IMR-90 (cell line): ENCODE measurements at regions not wholly inside any gene's neighbourhood (a gene's known extent, or its start where the extent isn't known, plus 50 kb on each side); places are given as distances from the start of the nearest gene placed in this dataset.

ENCODE experiments used
- ATAC-seq: fragments of 200-7000 bp; cut with Tn5 transposase; 2 replicates; pipeline ENCODE4 v1.9.1; 2020; ENCODE audit warnings: low read depth, mild to moderate bottlenecking, moderate library complexity
- BruUV-seq: library from RNA; stranded (reverse); fragments of 400-500 nt; replicated peaks from 2 replicates; lab custom pipeline; 2021; lab: Mats Ljungman, UMichigan
- CTCF ChIA-PET: fragments of 300-600 bp; formaldehyde crosslinking; extraction: SDS; loops from one replicate; lab custom pipeline; 2021; ENCODE audit warnings: antibody characterized with exemption; lab: Yijun Ruan, JAX
- POLR2A ChIA-PET: fragments of 300-600 bp; sonication (Branson Sonifier 250); formaldehyde crosslinking; loops from one replicate; lab custom pipeline; 2022; ENCODE audit warnings: antibody characterized with exemption; ENCODE audit not compliant: unreplicated experiment; lab: Charles Lee
- DNase-seq: peaks from one replicate; pipeline ENCODE4 v3.0.0; 2013
- H2AFZ ChIP-seq: replicated peaks from 2 replicates; pipeline ENCODE3; 2013; ENCODE audit warnings: low read length, mild to moderate bottlenecking; ENCODE audit not compliant: poor library complexity
- H2AK5ac ChIP-seq: 2 replicates; pipeline ENCODE4 v1.6.1; 2013; ENCODE audit warnings: low read depth, low read length, inconsistent platforms
- H2AK9ac ChIP-seq: replicated peaks from 2 replicates; pipeline ENCODE3; 2013; ENCODE audit warnings: mild to moderate bottlenecking, low read depth, low read length, moderate library complexity; ENCODE audit not compliant: poor library complexity
- H2BK120ac ChIP-seq: 2 replicates; pipeline ENCODE4 v1.6.1; 2013; ENCODE audit warnings: low read depth, low read length, inconsistent platforms
- H2BK15ac ChIP-seq: 3 replicates; pipeline ENCODE4 v1.6.1; 2013; ENCODE audit warnings: low read depth, low read length, inconsistent platforms
- H2BK20ac ChIP-seq: 2 replicates; pipeline ENCODE4 v1.6.1; 2013; ENCODE audit warnings: low read depth, mild to moderate bottlenecking, inconsistent platforms, low read length, moderate library complexity
- H2BK5ac ChIP-seq: 2 replicates; pipeline ENCODE4 v1.6.1; 2013; ENCODE audit warnings: mild to moderate bottlenecking, low read depth, low read length, inconsistent platforms; ENCODE audit not compliant: poor library complexity, severe bottlenecking
- H3K14ac ChIP-seq: replicated peaks from 2 replicates; pipeline ENCODE4 v1.6.1; 2013; ENCODE audit warnings: low read depth, low read length, inconsistent platforms
- H3K18ac ChIP-seq: 2 replicates; pipeline ENCODE4 v1.6.1; 2013; ENCODE audit warnings: low read depth, low read length, control low read depth
- H3K23ac ChIP-seq: 2 replicates; pipeline ENCODE4 v1.6.1; 2013; ENCODE audit warnings: low read depth, low read length, inconsistent platforms
- H3K27ac ChIP-seq: 2 replicates; pipeline ENCODE4 v1.5.1; 2013; ENCODE audit warnings: mild to moderate bottlenecking, control low read depth, low read length; ENCODE audit not compliant: insufficient read depth
- H3K27me3 ChIP-seq: 2 replicates; pipeline ENCODE4 v1.6.1; 2013; ENCODE audit warnings: low read length; ENCODE audit not compliant: control insufficient read depth, insufficient read depth
- H3K36me3 ChIP-seq: 2 replicates; pipeline ENCODE4 v1.6.1; 2013; ENCODE audit warnings: low read length, mixed read lengths; ENCODE audit not compliant: control insufficient read depth, insufficient read depth
- H3K4ac ChIP-seq: 2 replicates; pipeline ENCODE4 v1.6.1; 2013; ENCODE audit warnings: low read depth, low read length, inconsistent platforms
- H3K4me1 ChIP-seq: 2 replicates; pipeline ENCODE4 v1.6.1; 2013; ENCODE audit warnings: low read length, mixed read lengths; ENCODE audit not compliant: control insufficient read depth, insufficient read depth
- H3K4me2 ChIP-seq: 2 replicates; pipeline ENCODE4 v1.6.1; 2013; ENCODE audit warnings: low read depth, mild to moderate bottlenecking, control low read depth, low read length, moderate library complexity
- H3K4me3 ChIP-seq: 2 replicates; pipeline ENCODE4 v1.5.1; 2013; ENCODE audit warnings: low read depth, mild to moderate bottlenecking, control low read depth, low read length, moderate library complexity; ENCODE audit not compliant: insufficient read depth
- H3K56ac ChIP-seq: 2 replicates; pipeline ENCODE4 v1.6.1; 2013; ENCODE audit warnings: low read length, inconsistent platforms; ENCODE audit not compliant: insufficient read depth; ENCODE audit errors: extremely low read depth
- H3K79me1 ChIP-seq, 2 experiments: 2 replicates each; pipeline ENCODE4 v1.6.1; 2013; ENCODE audit warnings: low read length in 2 of 2, inconsistent platforms in 1 of 2, low read depth in 1 of 2
- H3K9ac ChIP-seq: 2 replicates; pipeline ENCODE4 v1.6.1; 2013; ENCODE audit warnings: low read depth, low read length, control low read depth
- H3K9me1 ChIP-seq: 2 replicates; pipeline ENCODE4 v1.6.1; 2013; ENCODE audit warnings: low read length, inconsistent platforms; ENCODE audit not compliant: insufficient read depth
- H3K9me3 ChIP-seq: 2 replicates; pipeline ENCODE4 v1.6.1; 2013; ENCODE audit warnings: low read length; ENCODE audit not compliant: control insufficient read depth, insufficient read depth
- H4K20me1 ChIP-seq: 2 replicates; pipeline ENCODE4 v1.6.1; 2013; ENCODE audit warnings: low read length, inconsistent platforms; ENCODE audit not compliant: insufficient read depth
- H4K5ac ChIP-seq: 2 replicates; pipeline ENCODE4 v1.6.1; 2013; ENCODE audit warnings: mild to moderate bottlenecking, low read depth, low read length, control low read depth
- H4K8ac ChIP-seq, 2 experiments: 2 replicates each; pipeline ENCODE4 v1.6.1; 2013; ENCODE audit warnings: low read depth in 2 of 2, low read length in 2 of 2, control low read depth in 1 of 2, inconsistent platforms in 1 of 2
- H4K91ac ChIP-seq: 2 replicates; pipeline ENCODE4 v1.6.1; 2013; ENCODE audit warnings: low read depth, low read length, inconsistent platforms; ENCODE audit not compliant: insufficient read depth
- CEBPB ChIP-seq: IDR thresholded peaks from 2 replicates; pipeline ENCODE4 v1.6.1; 2012; ENCODE audit warnings: low read depth, low read length, improper control_type of control experiment
- WGBS, 2 experiments: methylation state at CpG; one replicate each; pipeline versions ENCODE4 v1.1.5 to v1.1.7; 2013; ENCODE audit warnings: missing lambda C conversion rate in 2 of 2; ENCODE audit not compliant: insufficient read length in 1 of 2; ENCODE audit errors: extremely low coverage in 2 of 2; 5-methylcytosine and 5-hydroxymethylcytosine counted together
- dilution Hi-C: fragments of 300-500 bp; cut with HindIII; formaldehyde crosslinking; loops from one replicate; pipeline ENCODE4 v1.14.3; 2018; ENCODE audit warnings: low sequenced_read_pairs; ENCODE audit not compliant: unreplicated experiment
- in situ Hi-C: fragments of 300-500 bp; cut with MboI; formaldehyde crosslinking; loops from 3 replicates; pipeline ENCODE4 v1.14.3; 2019; ENCODE audit warnings: low sequenced_read_pairs, inconsistent platforms, mixed read lengths
- intact Hi-C: fragments of 100-400 bp; cut with micrococcal nuclease; formaldehyde crosslinking; loops from 2 replicates; pipeline ENCODE4 v1.10.0; 2022
- TF ChIP-seq, protein P1 (sequence below): fragments of 150-350 bp; IDR thresholded peaks from 2 replicates; pipeline ENCODE4 v1.6.1; 2016; ENCODE audit warnings: low read depth, mild to moderate bottlenecking, low read length, moderate library complexity, borderline replicate concordance
- TF ChIP-seq, protein P2 (sequence below): conservative IDR thresholded peaks from 2 replicates; pipeline ENCODE4 v1.5.1; 2012; ENCODE audit warnings: mild to moderate bottlenecking, low read depth, low read length, improper control_type of control experiment

GRCh38 chr16:86798247-86799041 lies 220.1 kb downstream of the FOXL1 start:
- in situ Hi-C loops (no loop called here), intact Hi-C loops (no loop called here), dilution Hi-C loops (no loop called here)
- no peak overlapping the region for H3K27ac ChIP-seq
- no peak overlapping the region for H3K14ac ChIP-seq
- BruUV-seq = no TSS peak
- H2BK15ac ChIP-seq = no peak overlapping the region
- H2AK9ac ChIP-seq = no peak overlapping the region
- H2BK20ac ChIP-seq = no peak overlapping the region
- ChIA-PET CTCF (no interaction called here), POLR2A (no interaction called here)
- H3K79me1 ChIP-seq = no peaks in the 10 kb centered on the region
- H3K56ac ChIP-seq = no peak overlapping the region
- TF ChIP-seq, protein P1, sequence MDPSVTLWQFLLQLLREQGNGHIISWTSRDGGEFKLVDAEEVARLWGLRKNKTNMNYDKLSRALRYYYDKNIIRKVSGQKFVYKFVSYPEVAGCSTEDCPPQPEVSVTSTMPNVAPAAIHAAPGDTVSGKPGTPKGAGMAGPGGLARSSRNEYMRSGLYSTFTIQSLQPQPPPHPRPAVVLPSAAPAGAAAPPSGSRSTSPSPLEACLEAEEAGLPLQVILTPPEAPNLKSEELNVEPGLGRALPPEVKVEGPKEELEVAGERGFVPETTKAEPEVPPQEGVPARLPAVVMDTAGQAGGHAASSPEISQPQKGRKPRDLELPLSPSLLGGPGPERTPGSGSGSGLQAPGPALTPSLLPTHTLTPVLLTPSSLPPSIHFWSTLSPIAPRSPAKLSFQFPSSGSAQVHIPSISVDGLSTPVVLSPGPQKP = no peak
- TF ChIP-seq, protein P2, sequence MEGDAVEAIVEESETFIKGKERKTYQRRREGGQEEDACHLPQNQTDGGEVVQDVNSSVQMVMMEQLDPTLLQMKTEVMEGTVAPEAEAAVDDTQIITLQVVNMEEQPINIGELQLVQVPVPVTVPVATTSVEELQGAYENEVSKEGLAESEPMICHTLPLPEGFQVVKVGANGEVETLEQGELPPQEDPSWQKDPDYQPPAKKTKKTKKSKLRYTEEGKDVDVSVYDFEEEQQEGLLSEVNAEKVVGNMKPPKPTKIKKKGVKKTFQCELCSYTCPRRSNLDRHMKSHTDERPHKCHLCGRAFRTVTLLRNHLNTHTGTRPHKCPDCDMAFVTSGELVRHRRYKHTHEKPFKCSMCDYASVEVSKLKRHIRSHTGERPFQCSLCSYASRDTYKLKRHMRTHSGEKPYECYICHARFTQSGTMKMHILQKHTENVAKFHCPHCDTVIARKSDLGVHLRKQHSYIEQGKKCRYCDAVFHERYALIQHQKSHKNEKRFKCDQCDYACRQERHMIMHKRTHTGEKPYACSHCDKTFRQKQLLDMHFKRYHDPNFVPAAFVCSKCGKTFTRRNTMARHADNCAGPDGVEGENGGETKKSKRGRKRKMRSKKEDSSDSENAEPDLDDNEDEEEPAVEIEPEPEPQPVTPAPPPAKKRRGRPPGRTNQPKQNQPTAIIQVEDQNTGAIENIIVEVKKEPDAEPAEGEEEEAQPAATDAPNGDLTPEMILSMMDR = no peak
- no peak for TF ChIP-seq CEBPB
- H2AFZ ChIP-seq = no peak overlapping the region
- H4K91ac ChIP-seq = no peak overlapping the region
- H3K23ac ChIP-seq = no peak overlapping the region
- H3K4ac ChIP-seq = no peak overlapping the region
- H3K36me3 ChIP-seq = no peaks in the 10 kb centered on the region
- no peak overlapping the region for H3K4me2 ChIP-seq
- no peaks in the 10 kb centered on the region for H3K4me1 ChIP-seq
- no peak overlapping the region for H4K8ac ChIP-seq
- H2BK120ac ChIP-seq = no peak overlapping the region
- peaks cover 41% of the 10 kb centered on the region for H3K27me3 ChIP-seq
- no peak for ATAC-seq
- no peaks in the 10 kb centered on the region for H4K20me1 ChIP-seq
- DNase-seq = no peak
- no peak overlapping the region for H2AK5ac ChIP-seq
- H3K9me3 ChIP-seq = peaks cover 1% of the 10 kb centered on the region; the same call in 1 of the 2 replicates
- H3K9me1 ChIP-seq = no peaks in the 10 kb centered on the region
- H4K5ac ChIP-seq = no peak overlapping the region
- no CpG with 5 or more reads among the region's 4 CpGs for WGBS, 2 experiments
- no peak overlapping the region for H3K18ac ChIP-seq
- no peak overlapping the region for H3K9ac ChIP-seq
- no peak overlapping the region for H3K4me3 ChIP-seq
- H2BK5ac ChIP-seq = no peak overlapping the region
